ENCODE measurements at regions not wholly inside any gene's neighbourhood (a gene's known extent, or its start where the extent isn't known, plus 50 kb on each side); places are given as distances from the start of the nearest gene placed in this dataset.

- DNase-seq (ENCODE audit: low read depth in 3 of 3): no peak
Observed at GRCh38 chr18:78647018-78647417, 332.6 kb upstream of the SALL3 start.

GRCh38 chr18:78649421-78649820, 330.2 kb upstream of the SALL3 start:
- no peak for DNase-seq (ENCODE audit: low read depth in 3 of 3)

- no peak for DNase-seq (ENCODE audit: low read depth in 3 of 3)
Observed at GRCh38 chr18:78650926-78651325, 328.7 kb upstream of the SALL3 start.

GRCh38 chr18:78652001-78652545, 327.5 kb upstream of the SALL3 start:
- DNase-seq (ENCODE audit: low read depth in 3 of 3): no peak

GRCh38 chr18:78655921-78656320, 323.7 kb upstream of the SALL3 start:
- DNase-seq (ENCODE audit: low read depth in 3 of 3): no peak

GRCh38 chr18:78656346-78656925, 323.2 kb upstream of the SALL3 start:
- no peak for DNase-seq (ENCODE audit: low read depth in 3 of 3)

GRCh38 chr18:78658531-78658930, 321.1 kb upstream of the SALL3 start:
- no peak for DNase-seq (ENCODE audit: low read depth in 3 of 3)

GRCh38 chr18:78659057-78659456, 320.6 kb upstream of the SALL3 start:
- no peak for DNase-seq (ENCODE audit: low read depth in 3 of 3)

- no peak for DNase-seq (ENCODE audit: low read depth in 3 of 3)
Observed at GRCh38 chr18:78659748-78660147, 319.9 kb upstream of the SALL3 start.

GRCh38 chr18:78660311-78660710, 319.3 kb upstream of the SALL3 start:
- no peak for DNase-seq (ENCODE audit: low read depth in 3 of 3)

- no peak for DNase-seq (ENCODE audit: low read depth in 3 of 3)
Observed at GRCh38 chr18:78661316-78661715, 318.3 kb upstream of the SALL3 start.

- DNase-seq (ENCODE audit: low read depth in 3 of 3): no peak
Observed at GRCh38 chr18:78662879-78663278, 316.7 kb upstream of the SALL3 start.

- no peak for DNase-seq (ENCODE audit: low read depth in 3 of 3)
Observed at GRCh38 chr18:78664048-78664447, 315.6 kb upstream of the SALL3 start.

GRCh38 chr18:78664848-78665247, 314.8 kb upstream of the SALL3 start:
- no peak for DNase-seq (ENCODE audit: low read depth in 3 of 3)

GRCh38 chr18:78665644-78666043, 314.0 kb upstream of the SALL3 start:
- DNase-seq (ENCODE audit: low read depth in 3 of 3): no peak

- no peak for DNase-seq (ENCODE audit: low read depth in 3 of 3)
Observed at GRCh38 chr18:78666666-78667335, 312.8 kb upstream of the SALL3 start.

GRCh38 chr18:78670778-78671391, 308.7 kb upstream of the SALL3 start:
- DNase-seq (ENCODE audit: low read depth in 3 of 3): no peak

- no peak for DNase-seq (ENCODE audit: low read depth in 3 of 3)
Observed at GRCh38 chr18:78671551-78671950, 308.1 kb upstream of the SALL3 start.

GRCh38 chr18:78672862-78673446, 306.7 kb upstream of the SALL3 start:
- DNase-seq (ENCODE audit: low read depth in 3 of 3): no peak

- no peak for DNase-seq (ENCODE audit: low read depth in 3 of 3)
Observed at GRCh38 chr18:78673516-78674321, 305.9 kb upstream of the SALL3 start.

GRCh38 chr18:78675231-78675630, 304.4 kb upstream of the SALL3 start:
- DNase-seq (ENCODE audit: low read depth in 3 of 3): no peak

All from stimulated activated CD4-positive, alpha-beta T cell treated with anti-CD3 and anti-CD28 coated beads, TNF-alpha, amount 100 ng/mL, for 24 hours (primary cell).